Hepatocyte (in vitro differentiated cells): ENCODE measurements at regions not wholly inside any gene's neighbourhood (a gene's known extent, or its start where the extent isn't known, plus 50 kb on each side); places are given as distances from the start of the nearest gene placed in this dataset.

Source experiments
- DNase-seq: peaks from one replicate; pipeline ENCODE4 v3.0.0-alpha.2; 2016; ENCODE audit warnings: low spot score
- H2AFZ ChIP-seq: fragments of 200-600 bp; sonication (generic); 2 replicates; pipeline ENCODE4 v1.6.0; 2016; ENCODE audit warnings: antibody characterized with exemption, mild to moderate bottlenecking
- H3K27ac ChIP-seq: fragments of 200-600 bp; sonication (generic); 2 replicates; pipeline ENCODE4 v1.5.1; 2016; ENCODE audit warnings: mild to moderate bottlenecking
- H3K27me3 ChIP-seq: fragments of 200-600 bp; sonication (generic); 2 replicates; pipeline ENCODE4 v1.6.1; 2016
- H3K36me3 ChIP-seq: fragments of 200-600 bp; sonication (generic); replicated peaks from 2 replicates; pipeline ENCODE4 v1.5.1; 2016; ENCODE audit warnings: low read depth; ENCODE audit not compliant: insufficient read depth
- H3K4me1 ChIP-seq: fragments of 200-600 bp; sonication (generic); 2 replicates; pipeline ENCODE4 v1.5.1; 2016; ENCODE audit warnings: mild to moderate bottlenecking, moderate library complexity; ENCODE audit not compliant: insufficient read depth
- H3K4me2 ChIP-seq: fragments of 200-600 bp; sonication (generic); 2 replicates; pipeline ENCODE4 v1.6.0; 2016
- H3K4me3 ChIP-seq: fragments of 200-600 bp; sonication (generic); 2 replicates; pipeline ENCODE4 v1.5.1; 2016; ENCODE audit warnings: mild to moderate bottlenecking
- H3K79me2 ChIP-seq: fragments of 200-600 bp; sonication (generic); 2 replicates; pipeline ENCODE4 v1.6.0; 2017; ENCODE audit warnings: mild to moderate bottlenecking
- H3K9me2 ChIP-seq: fragments of 200-600 bp; sonication (generic); replicated peaks from 2 replicates; pipeline ENCODE4 v1.6.0; 2017; ENCODE audit warnings: mild to moderate bottlenecking; ENCODE audit not compliant: insufficient read depth
- H3K9me3 ChIP-seq: fragments of 200-600 bp; sonication (generic); 2 replicates; pipeline ENCODE4 v1.5.1; 2016; ENCODE audit warnings: low read depth, mild to moderate bottlenecking
- H4K20me1 ChIP-seq: fragments of 200-600 bp; sonication (generic); 2 replicates; pipeline ENCODE4 v1.6.0; 2016; ENCODE audit warnings: mild to moderate bottlenecking; ENCODE audit not compliant: insufficient read depth, poor library complexity, severe bottlenecking
- EZH2 ChIP-seq: fragments of 200-600 bp; sonication (generic); IDR thresholded peaks from 2 replicates; pipeline ENCODE4 v1.6.1; 2016; ENCODE audit warnings: antibody characterized with exemption, mild to moderate bottlenecking, borderline replicate concordance
- EZH2phosphoT487 ChIP-seq: fragments of 200-600 bp; sonication (generic); IDR thresholded peaks from one replicate; pipeline ENCODE4 v1.6.1; 2018; ENCODE audit warnings: antibody characterized with exemption, mild to moderate bottlenecking, low read depth, moderate library complexity; ENCODE audit not compliant: unreplicated experiment, severe bottlenecking
- WGBS: methylation state at CpG from one replicate; pipeline ENCODE4 v1.1.6; 2016; ENCODE audit warnings: low lambda C conversion rate; ENCODE audit errors: missing lambda C conversion rate; 5-methylcytosine and 5-hydroxymethylcytosine counted together
- TF ChIP-seq, protein P1 (sequence below): fragments of 200-600 bp; sonication (generic); IDR thresholded peaks from 2 replicates; pipeline ENCODE4 v1.5.1; 2016; ENCODE audit warnings: antibody characterized with exemption, mild to moderate bottlenecking; ENCODE audit not compliant: poor library complexity

DNA sequence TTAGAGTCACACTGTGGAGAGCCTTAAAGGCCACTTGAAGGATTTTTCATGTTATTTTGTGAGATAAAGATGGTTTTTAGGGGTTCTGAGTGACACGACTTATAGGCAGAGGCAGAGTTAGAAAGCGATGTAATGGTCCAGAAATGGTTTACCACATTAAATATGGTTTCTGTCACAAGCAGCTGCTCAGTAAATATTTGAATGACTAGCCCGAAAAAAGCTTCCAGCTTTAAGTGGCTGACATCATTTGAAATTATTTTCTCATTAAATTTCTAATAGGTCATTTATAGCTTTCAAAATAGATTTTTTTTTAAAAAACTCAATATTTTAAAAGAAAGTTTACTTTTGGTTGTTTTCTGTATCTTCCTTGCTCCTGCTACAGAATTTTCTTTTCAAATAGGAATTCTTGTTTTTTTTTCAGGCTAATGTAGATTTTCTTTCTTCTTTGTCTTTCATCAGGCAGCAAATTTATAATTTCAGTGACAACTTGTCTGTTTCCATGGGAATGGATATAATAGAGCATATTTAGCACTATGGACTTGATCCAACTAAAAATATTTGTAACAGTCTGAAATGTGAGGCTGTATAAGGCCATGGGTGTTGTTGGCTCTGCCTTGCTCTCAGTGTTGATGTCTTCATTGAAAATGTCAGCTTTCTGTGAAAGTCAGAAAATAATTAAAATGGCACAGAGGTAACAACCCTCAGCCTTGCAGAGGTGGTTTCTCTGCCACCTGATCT is 700.0 kb downstream of the TMTC2 start:
- no peaks in the 10 kb centered on the region for H3K79me2 ChIP-seq
- H3K4me2 ChIP-seq, result no peak overlapping the region
- no peak overlapping the region for H2AFZ ChIP-seq
- no peaks in the 10 kb centered on the region for H3K27me3 ChIP-seq
- no peaks in the 10 kb centered on the region for H3K36me3 ChIP-seq
- H3K9me2 ChIP-seq, result no peaks in the 10 kb centered on the region
- H3K9me3 ChIP-seq, result no peaks in the 10 kb centered on the region
- 77% methylated on average over 3 of the region's 3 CpGs for WGBS
- DNase-seq, result no peak
- no peak for TF ChIP-seq EZH2phosphoT487
- no peak for TF ChIP-seq EZH2
- no peak overlapping the region for H3K27ac ChIP-seq
- H3K4me3 ChIP-seq, result no peak overlapping the region
- no peaks in the 10 kb centered on the region for H4K20me1 ChIP-seq
- H3K4me1 ChIP-seq, result no peaks in the 10 kb centered on the region

DNA sequence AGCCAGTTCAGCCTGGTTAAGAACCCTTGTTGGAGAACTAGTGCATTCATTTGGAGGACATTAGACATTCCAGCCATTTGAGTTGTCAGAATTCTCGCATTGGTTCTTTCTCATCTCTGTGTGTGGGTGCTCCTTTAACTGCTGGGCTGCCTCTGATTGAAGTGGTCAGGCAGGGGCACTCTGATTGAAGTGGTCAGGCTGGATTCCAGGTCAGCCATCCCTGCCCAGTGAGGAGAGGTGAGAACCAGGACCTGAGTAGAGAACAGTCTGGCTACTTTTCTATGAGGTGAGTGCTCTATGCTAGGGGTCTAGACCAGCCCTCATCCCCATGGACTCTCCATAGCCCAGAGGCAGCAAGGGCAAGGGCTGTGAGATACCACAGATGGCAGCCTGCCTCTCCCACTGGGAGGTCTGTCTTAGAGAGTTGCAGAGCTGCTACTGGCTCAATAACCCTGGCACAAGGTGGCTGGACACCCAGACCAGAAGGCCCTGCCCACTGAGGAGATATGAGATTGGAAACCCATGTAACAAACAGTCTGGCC is 691.6 kb downstream of the TMTC2 start:
- Histone ChIP-seq H3K9me2 (no peaks in the 10 kb centered on the region), H3K4me2 (no peak overlapping the region), H3K27ac (no peak overlapping the region), H3K9me3 (no peaks in the 10 kb centered on the region), H3K4me1 (no peaks in the 10 kb centered on the region), H3K79me2 (no peaks in the 10 kb centered on the region), H2AFZ (no peak overlapping the region), H3K4me3 (no peak overlapping the region), H3K36me3 (no peaks in the 10 kb centered on the region), H4K20me1 (no peaks in the 10 kb centered on the region), H3K27me3 (no peaks in the 10 kb centered on the region)
- no peak for DNase-seq
- TF ChIP-seq EZH2 (no peak), EZH2phosphoT487 (no peak)
- TF ChIP-seq, protein P1, sequence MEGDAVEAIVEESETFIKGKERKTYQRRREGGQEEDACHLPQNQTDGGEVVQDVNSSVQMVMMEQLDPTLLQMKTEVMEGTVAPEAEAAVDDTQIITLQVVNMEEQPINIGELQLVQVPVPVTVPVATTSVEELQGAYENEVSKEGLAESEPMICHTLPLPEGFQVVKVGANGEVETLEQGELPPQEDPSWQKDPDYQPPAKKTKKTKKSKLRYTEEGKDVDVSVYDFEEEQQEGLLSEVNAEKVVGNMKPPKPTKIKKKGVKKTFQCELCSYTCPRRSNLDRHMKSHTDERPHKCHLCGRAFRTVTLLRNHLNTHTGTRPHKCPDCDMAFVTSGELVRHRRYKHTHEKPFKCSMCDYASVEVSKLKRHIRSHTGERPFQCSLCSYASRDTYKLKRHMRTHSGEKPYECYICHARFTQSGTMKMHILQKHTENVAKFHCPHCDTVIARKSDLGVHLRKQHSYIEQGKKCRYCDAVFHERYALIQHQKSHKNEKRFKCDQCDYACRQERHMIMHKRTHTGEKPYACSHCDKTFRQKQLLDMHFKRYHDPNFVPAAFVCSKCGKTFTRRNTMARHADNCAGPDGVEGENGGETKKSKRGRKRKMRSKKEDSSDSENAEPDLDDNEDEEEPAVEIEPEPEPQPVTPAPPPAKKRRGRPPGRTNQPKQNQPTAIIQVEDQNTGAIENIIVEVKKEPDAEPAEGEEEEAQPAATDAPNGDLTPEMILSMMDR, result no peak
- WGBS, result 77% methylated on average over 1 of the region's 1 CpG

DNA sequence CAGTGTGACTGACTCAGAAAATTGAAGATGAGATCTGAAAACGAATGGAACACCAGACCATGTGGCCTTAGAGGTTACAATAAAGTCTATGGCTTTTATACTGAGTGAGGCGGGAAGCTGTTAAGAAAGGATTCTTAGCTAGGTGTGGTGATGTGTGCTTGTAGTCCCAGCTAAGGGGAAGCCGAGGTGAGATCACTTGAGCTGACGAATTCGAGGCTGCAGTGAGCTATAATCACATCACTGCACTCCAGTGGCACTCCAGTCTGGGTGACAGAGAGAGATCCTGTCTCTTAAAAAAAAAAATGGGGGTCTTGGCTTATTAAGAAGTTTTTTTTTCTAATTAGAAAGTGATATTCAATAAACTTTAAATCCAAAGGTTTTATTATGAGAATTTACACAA is 678.6 kb downstream of the TMTC2 start:
- Histone ChIP-seq H2AFZ (no peak overlapping the region), H3K4me2 (no peak overlapping the region), H3K27ac (no peak overlapping the region), H3K27me3 (no peaks in the 10 kb centered on the region), H3K9me3 (no peaks in the 10 kb centered on the region), H4K20me1 (no peaks in the 10 kb centered on the region), H3K79me2 (no peaks in the 10 kb centered on the region), H3K4me3 (no peak overlapping the region), H3K36me3 (no peaks in the 10 kb centered on the region), H3K9me2 (no peaks in the 10 kb centered on the region), H3K4me1 (no peaks in the 10 kb centered on the region)
- no peak for TF ChIP-seq EZH2phosphoT487
- TF ChIP-seq EZH2, result no peak
- TF ChIP-seq, protein P1, result no peak
- DNase-seq, result no peak
- 83% methylated on average over 5 of the region's 5 CpGs for WGBS

DNA sequence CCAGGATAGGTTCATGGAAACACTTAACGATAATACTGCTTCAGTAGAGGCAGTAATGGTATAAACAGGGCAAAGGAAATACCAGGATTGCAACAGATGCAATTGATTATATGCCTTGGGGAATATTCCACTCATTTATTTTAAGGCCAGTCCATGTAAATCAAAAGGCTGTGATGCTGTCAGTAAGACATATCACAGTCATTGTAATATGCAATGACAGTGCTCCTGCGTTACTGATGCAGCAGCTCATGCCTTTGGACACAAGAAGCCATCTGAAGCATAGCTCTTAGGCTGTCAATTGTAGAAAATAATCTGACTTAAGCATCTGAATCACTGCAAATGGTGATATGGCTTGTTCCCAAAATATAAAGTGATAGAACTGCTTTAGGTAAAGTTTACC is 674.8 kb downstream of the TMTC2 start:
- Histone ChIP-seq H3K36me3 (no peaks in the 10 kb centered on the region), H4K20me1 (no peaks in the 10 kb centered on the region), H3K4me3 (no peak overlapping the region), H3K4me2 (no peak overlapping the region), H3K9me2 (no peaks in the 10 kb centered on the region), H3K79me2 (no peaks in the 10 kb centered on the region), H3K4me1 (no peaks in the 10 kb centered on the region), H2AFZ (no peak overlapping the region), H3K9me3 (no peaks in the 10 kb centered on the region), H3K27ac (no peak overlapping the region), H3K27me3 (no peaks in the 10 kb centered on the region)
- TF ChIP-seq EZH2, result no peak
- no peak for TF ChIP-seq EZH2phosphoT487
- TF ChIP-seq, protein P1, result no peak
- no peak for DNase-seq
- 70% methylated on average over 2 of the region's 2 CpGs for WGBS
